ENCODE measurements at regions not wholly inside any gene's neighbourhood (a gene's known extent, or its start where the extent isn't known, plus 50 kb on each side); places are given as distances from the start of the nearest gene placed in this dataset.

DNA sequence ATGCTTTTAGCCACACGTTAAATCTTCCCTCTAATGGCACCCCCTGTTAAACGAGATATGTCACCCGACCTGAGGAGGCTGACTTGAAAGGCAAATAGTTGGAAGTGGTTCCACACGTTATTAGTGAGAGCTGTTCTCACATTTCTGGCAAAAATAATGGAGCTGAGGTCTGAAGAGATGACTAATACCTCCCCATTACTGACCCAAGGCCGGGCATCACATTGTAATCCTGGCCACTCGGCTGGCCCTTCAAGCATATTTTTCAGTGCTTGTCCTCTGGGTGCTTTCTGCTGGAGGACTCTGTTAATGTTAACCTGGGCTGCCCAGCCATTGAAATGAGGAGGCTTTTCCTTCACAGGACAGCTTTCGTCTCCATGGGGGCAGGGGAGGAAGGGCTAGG, 260.0 kb upstream of the CADM1 start:
- no peak overlapping the region for H3K27ac Mint-ChIP-seq
- Histone ChIP-seq H3K4me1 (ENCODE audit: control insufficient read depth, insufficient read depth, low read length) (peaks cover 14% of the 10 kb centered on the region), H3K9me3 (ENCODE audit: control insufficient read depth, insufficient read depth, low read length) (no peaks in the 10 kb centered on the region), H3K4me3 (ENCODE audit: low read length) (no peak overlapping the region), H3K27me3 (ENCODE audit: control insufficient read depth, insufficient read depth, low read length) (peaks cover 15% of the 10 kb centered on the region), H3K27ac (ENCODE audit: low read length) (no peak overlapping the region), H3K36me3 (ENCODE audit: control insufficient read depth, insufficient read depth, low read length) (no peaks in the 10 kb centered on the region)
- intact Hi-C loops (cut with micrococcal nuclease): no loop called here
- no peak overlapping the region for H3K4me3 Mint-ChIP-seq
- H3K9me3 Mint-ChIP-seq: no peaks in the 10 kb centered on the region
- DNase-seq (no peak), ATAC-seq (no peak)
- H3K4me1 Mint-ChIP-seq: peaks cover 0 to 2% of the 10 kb centered on the region in 2 donors
- peaks cover 8 to 9% of the 10 kb centered on the region in 2 donors for H3K27me3 Mint-ChIP-seq (ENCODE audit: low read depth in 2 of 2)
- 71% methylated on average over 7 of the region's 7 CpGs for WGBS (ENCODE audit: insufficient coverage)
- no peaks in the 10 kb centered on the region for H3K36me3 Mint-ChIP-seq
- TF ChIP-seq CTCF (IDR thresholded peaks at IDR 0.05): no peak

GRCh38 chr11:115761817-115762216, 257.6 kb upstream of the CADM1 start:
- TF ChIP-seq CTCF (IDR thresholded peaks at IDR 0.05): no peak
- no peaks in the 10 kb centered on the region for H3K9me3 ChIP-seq (ENCODE audit: control insufficient read depth, insufficient read depth, low read length)
- H3K4me1 ChIP-seq (ENCODE audit: control insufficient read depth, insufficient read depth, low read length): peaks cover 15% of the 10 kb centered on the region
- Mint-ChIP-seq H3K4me1 (peaks cover 0 to 7% of the 10 kb centered on the region in 2 donors), H3K36me3 (no peaks in the 10 kb centered on the region), H3K27me3 (ENCODE audit: low read depth in 2 of 2) (peaks cover 22 to 26% of the 10 kb centered on the region in 2 donors), H3K4me3 (peak overlapping the region; percentile 28), H3K9me3 (no peaks in the 10 kb centered on the region), H3K27ac (no peak overlapping the region)
- intact Hi-C loops (cut with micrococcal nuclease): no loop called here
- no peak overlapping the region for H3K27ac ChIP-seq (ENCODE audit: low read length)
- peaks cover 15% of the 10 kb centered on the region for H3K27me3 ChIP-seq (ENCODE audit: control insufficient read depth, insufficient read depth, low read length)
- H3K4me3 ChIP-seq (ENCODE audit: low read length): no peak overlapping the region
- no peaks in the 10 kb centered on the region for H3K36me3 ChIP-seq (ENCODE audit: control insufficient read depth, insufficient read depth, low read length)
- no peak for ATAC-seq
- 86% methylated on average over 1 of the region's 1 CpG for WGBS (ENCODE audit: insufficient coverage)
- no peak for DNase-seq

GRCh38 chr11:115761348-115761747, 257.1 kb upstream of the CADM1 start:
- intact Hi-C loops (cut with micrococcal nuclease): no loop called here
- ATAC-seq (no peak), DNase-seq (no peak)
- Mint-ChIP-seq H3K27me3 (ENCODE audit: low read depth in 2 of 2) (peaks cover 22 to 31% of the 10 kb centered on the region in 2 donors), H3K4me3 (no peak overlapping the region), H3K9me3 (no peaks in the 10 kb centered on the region), H3K4me1 (peaks cover 0 to 7% of the 10 kb centered on the region in 2 donors), H3K27ac (no peak overlapping the region), H3K36me3 (no peaks in the 10 kb centered on the region)
- Histone ChIP-seq H3K36me3 (ENCODE audit: control insufficient read depth, insufficient read depth, low read length) (no peaks in the 10 kb centered on the region), H3K4me1 (ENCODE audit: control insufficient read depth, insufficient read depth, low read length) (peaks cover 15% of the 10 kb centered on the region), H3K27ac (ENCODE audit: low read length) (no peak overlapping the region), H3K27me3 (ENCODE audit: control insufficient read depth, insufficient read depth, low read length) (peaks cover 15% of the 10 kb centered on the region), H3K4me3 (ENCODE audit: low read length) (no peak overlapping the region), H3K9me3 (ENCODE audit: control insufficient read depth, insufficient read depth, low read length) (no peaks in the 10 kb centered on the region)
- WGBS (ENCODE audit: insufficient coverage): 60% methylated on average over 1 of the region's 1 CpG
- TF ChIP-seq CTCF (IDR thresholded peaks at IDR 0.05): no peak
